IgD-negative memory B cell (primary cell): ENCODE measurements at regions not wholly inside any gene's neighbourhood (a gene's known extent, or its start where the extent isn't known, plus 50 kb on each side); places are given as distances from the start of the nearest gene placed in this dataset.

Experiments
- H3K27ac Mint-ChIP-seq, 3 donors: one replicate each; pipeline ENCODE4 v1.8.0; 2020 to 2022; ENCODE audit warnings: mild to moderate bottlenecking in 3 of 3, mixed read lengths in 3 of 3, moderate library complexity in 1 of 3
- H3K27me3 Mint-ChIP-seq: one replicate; pipeline ENCODE4 v1.8.0; 2021; ENCODE audit warnings: mixed read lengths
- H3K36me3 Mint-ChIP-seq: one replicate; pipeline ENCODE4 v1.8.0; 2020; ENCODE audit warnings: mild to moderate bottlenecking, mixed read lengths
- H3K4me1 Mint-ChIP-seq, 3 donors: one replicate each; pipeline ENCODE4 v1.8.0; 2020 to 2022; ENCODE audit warnings: mixed read lengths in 3 of 3, mild to moderate bottlenecking in 1 of 3
- H3K4me3 Mint-ChIP-seq, 4 donors: one replicate each; pipeline ENCODE4 v1.8.0; 2020 to 2022; ENCODE audit warnings: mild to moderate bottlenecking in 4 of 4, mixed read lengths in 4 of 4, moderate library complexity in 3 of 4
- H3K9me3 Mint-ChIP-seq, 3 donors: one replicate each; pipeline ENCODE4 v1.8.0; 2020 to 2021; ENCODE audit warnings: mixed read lengths in 3 of 3, mild to moderate bottlenecking in 1 of 3

DNA sequence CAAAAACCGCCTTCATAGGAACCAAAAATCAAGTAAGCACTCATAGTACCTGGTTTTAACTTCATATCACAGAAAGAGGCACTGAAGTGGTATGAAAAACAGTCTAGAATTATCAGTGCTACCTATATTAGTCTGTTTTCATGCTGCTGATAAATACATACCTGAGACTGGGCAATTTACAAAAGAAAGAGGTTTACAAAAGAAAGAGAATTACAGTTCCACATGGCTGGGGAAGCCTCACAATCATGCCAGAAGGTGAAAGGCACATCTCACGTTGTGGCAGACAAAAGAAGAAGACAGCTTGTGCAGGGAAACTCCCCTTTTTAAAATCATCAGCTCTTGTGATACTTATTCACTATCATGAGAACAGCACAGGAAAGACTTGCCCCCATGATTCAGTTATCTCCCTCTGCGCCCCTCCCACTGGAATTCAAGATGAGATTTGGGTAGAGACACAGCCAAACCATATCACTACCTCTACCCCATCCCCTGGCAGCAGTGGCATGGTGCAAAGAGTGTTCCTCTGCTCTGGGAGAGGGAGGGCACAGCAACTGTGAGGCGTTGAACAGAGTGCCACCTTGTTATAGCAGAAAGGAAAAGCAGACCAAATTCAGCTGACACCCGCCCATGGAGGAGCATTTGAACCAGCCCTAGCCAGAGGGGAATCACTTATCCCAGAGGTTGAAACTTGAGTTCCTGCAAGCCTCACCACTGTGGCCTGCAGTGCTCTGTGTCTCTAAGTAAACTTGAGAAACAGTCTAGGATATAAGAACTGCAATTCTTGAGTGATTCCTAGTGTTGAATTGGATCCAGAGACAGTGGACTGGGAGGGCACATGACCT is 61.9 kb upstream of the PTPRZ1 start:
- H3K4me1 Mint-ChIP-seq: peaks cover 0 to 1% (median 0%) of the 10 kb centered on the region in 3 donors
- peaks cover 2% of the 10 kb centered on the region for H3K27me3 Mint-ChIP-seq
- H3K36me3 Mint-ChIP-seq: peaks cover 2% of the 10 kb centered on the region
- no peak overlapping the region for H3K4me3 Mint-ChIP-seq
- H3K27ac Mint-ChIP-seq: no peak overlapping the region
- H3K9me3 Mint-ChIP-seq: peaks cover 4 to 11% (median 9%) of the 10 kb centered on the region in 3 donors

DNA sequence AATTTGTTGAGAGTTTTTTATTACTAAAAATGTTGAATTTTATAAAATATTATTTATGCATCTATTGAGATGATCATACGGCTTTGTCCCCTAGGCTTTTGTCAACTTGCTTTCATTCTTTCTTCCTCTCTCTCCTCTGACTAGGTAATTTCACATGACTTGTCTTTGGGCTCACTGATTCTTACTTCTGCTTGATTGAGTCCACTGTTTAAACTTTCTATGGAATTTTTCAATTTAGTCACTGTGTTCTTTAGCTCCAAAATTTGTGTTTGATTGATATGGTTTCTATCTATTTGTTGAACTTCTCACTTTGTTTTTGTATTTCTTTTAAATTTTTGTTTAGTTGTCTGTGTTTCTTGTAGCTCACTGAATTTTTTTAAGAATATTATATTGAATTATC is 65.9 kb upstream of the PTPRZ1 start:
- Mint-ChIP-seq H3K27me3 (peaks cover 2% of the 10 kb centered on the region), H3K9me3 (peaks cover 4 to 7% (median 4%) of the 10 kb centered on the region in 3 donors), H3K36me3 (peaks cover 2% of the 10 kb centered on the region), H3K4me1 (peaks cover 0 to 1% (median 0%) of the 10 kb centered on the region in 3 donors), H3K27ac (no peak overlapping the region), H3K4me3 (no peak overlapping the region)

DNA sequence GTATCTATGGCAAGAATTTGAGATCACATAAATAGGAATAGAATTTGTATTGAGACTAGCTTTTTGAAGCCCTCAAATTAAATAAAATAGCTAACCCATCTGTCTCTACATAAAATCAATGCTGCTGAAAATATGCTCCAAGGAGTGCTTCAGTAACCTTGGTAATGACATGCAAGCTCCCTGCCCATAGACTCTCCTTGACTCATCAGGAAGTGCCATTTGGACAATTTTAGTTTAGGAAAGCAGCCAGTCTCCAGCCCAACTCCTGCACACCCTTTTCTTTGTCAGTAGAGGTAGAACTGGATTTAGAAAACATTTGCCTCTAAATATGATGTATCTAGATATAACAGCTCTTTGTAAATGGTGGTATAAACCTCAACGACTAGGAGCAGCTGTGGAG is 69.9 kb upstream of the PTPRZ1 start:
- H3K4me1 Mint-ChIP-seq: peaks cover 0 to 3% (median 0%) of the 10 kb centered on the region in 3 donors
- no peaks in the 10 kb centered on the region for H3K27me3 Mint-ChIP-seq
- H3K36me3 Mint-ChIP-seq: peaks cover 2% of the 10 kb centered on the region
- no peak overlapping the region for H3K4me3 Mint-ChIP-seq
- peaks cover 4 to 7% (median 4%) of the 10 kb centered on the region in 3 donors for H3K9me3 Mint-ChIP-seq
- H3K27ac Mint-ChIP-seq: no peak overlapping the region

DNA sequence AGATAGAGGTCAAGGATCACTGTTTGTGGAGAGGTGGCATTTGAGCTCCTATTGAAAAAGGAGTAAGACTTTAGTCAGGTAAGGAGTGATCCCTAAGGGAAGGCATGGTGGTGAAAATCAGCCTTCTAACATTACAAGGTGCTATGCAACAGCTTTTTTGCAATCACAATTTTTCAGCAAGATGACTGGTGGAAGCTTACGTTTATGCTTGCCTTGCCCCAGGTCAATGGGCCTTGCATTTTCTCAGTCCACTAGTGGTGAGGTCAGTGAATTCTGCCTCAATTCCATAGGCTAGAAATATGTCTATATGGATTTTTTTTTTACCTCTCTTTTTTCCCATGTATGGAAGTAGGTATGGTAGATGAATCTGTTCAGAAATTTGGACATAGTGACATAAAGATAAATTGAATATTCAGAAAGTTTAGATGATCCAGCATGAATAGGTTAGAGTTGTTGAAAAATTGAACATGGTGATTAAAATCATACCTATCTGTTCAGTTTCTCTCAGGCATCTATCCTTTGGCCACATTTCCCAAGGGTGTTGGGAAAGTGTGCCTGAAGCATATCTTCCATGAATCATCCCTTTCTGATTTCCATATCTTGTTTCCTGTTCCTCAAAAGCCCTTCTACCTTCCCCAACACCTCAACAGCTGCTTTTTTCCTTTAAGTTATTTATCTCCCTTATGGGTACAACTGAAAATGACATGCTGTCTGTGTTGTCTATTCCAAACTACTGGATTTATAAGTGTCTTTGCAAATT is 71.9 kb upstream of the PTPRZ1 start:
- Mint-ChIP-seq H3K27me3 (no peaks in the 10 kb centered on the region), H3K4me3 (no peak overlapping the region), H3K4me1 (peaks cover 0 to 3% (median 0%) of the 10 kb centered on the region in 3 donors), H3K36me3 (no peaks in the 10 kb centered on the region), H3K9me3 (peaks cover 0 to 2% (median 0%) of the 10 kb centered on the region in 3 donors), H3K27ac (no peak overlapping the region)

DNA sequence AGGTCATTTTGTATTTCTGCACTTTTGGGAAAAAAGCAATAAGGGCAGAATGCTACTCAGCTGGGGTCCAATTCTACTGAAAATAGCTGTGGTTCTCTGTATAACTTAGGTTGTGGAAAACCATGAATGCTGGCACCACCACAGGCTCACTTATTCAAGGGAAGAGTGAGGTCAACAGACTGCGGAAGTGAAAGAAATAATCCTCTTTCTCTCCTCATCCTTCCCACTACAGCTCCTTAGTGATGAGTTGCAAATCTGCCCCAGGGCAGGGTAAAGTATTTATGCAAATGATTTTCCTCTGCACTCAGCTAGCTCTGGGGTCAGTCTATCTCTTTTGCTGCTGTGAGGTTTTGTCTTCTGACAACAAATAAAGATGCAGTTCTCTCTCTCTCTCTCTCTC is 74.1 kb upstream of the PTPRZ1 start:
- Mint-ChIP-seq H3K4me3 (no peak overlapping the region), H3K27me3 (no peaks in the 10 kb centered on the region), H3K36me3 (no peaks in the 10 kb centered on the region), H3K27ac (no peak overlapping the region), H3K4me1 (peaks cover 0 to 3% (median 0%) of the 10 kb centered on the region in 3 donors), H3K9me3 (no peaks in the 10 kb centered on the region)

DNA sequence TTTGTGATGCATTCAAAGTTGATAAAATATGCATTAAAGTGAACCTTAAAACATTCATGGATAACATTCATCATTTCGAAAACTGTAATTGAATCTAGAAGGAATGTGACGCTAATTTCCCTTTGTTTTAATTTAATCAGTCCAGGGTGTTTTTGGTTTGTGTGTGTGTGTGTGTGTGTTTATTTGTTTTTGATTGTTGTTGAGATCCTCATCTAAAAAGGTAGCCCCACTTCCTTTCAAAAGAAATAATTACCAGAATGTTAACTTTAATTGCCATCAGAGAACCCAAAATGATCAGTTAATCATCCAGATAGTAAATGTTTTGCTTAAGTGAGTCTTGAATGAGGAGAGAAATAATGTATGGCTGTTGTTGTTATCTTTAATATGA is 74.5 kb upstream of the PTPRZ1 start:
- Mint-ChIP-seq H3K4me3 (no peak overlapping the region), H3K27ac (no peak overlapping the region), H3K27me3 (no peaks in the 10 kb centered on the region), H3K36me3 (no peaks in the 10 kb centered on the region), H3K9me3 (no peaks in the 10 kb centered on the region), H3K4me1 (peaks cover 0 to 3% (median 0%) of the 10 kb centered on the region in 3 donors)

DNA sequence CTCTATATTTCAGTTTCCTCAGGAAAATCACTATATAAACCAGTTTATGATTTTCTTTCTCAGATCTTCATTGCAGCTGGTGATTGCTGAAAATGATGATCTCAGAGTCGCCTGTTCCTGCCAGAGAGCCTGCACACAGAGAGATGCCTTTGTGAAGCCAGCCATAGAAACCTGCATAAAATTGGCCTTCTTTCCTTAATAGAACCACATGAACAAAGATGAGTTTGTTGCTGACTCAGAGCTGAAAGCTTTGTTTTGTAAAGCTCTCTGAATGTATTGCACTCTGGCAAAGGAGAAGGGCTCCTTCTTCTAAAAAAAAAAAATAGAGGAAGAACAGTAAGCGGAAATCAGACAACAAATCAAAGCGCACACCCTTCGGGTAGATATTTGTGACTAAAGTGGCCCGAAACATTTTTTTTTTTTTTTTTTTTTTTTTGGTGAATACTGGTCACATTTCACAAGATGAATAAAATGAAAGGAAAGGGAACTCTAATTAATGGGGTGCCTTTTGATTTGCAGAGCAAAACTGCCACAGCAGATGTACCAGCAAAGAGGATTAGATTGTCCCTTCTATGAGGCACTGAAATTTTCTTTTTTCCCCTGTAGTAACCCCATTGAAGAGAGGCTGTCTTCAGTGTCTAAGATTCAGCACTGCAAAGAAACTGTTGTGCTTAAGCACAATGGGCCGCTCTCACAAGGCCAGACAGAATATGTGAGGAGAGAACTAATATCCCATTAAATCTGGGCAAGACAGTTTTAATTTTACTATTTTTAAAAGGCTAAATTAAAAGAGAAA is 75.1 kb upstream of the PTPRZ1 start:
- H3K36me3 Mint-ChIP-seq: no peaks in the 10 kb centered on the region
- H3K9me3 Mint-ChIP-seq: no peaks in the 10 kb centered on the region

DNA sequence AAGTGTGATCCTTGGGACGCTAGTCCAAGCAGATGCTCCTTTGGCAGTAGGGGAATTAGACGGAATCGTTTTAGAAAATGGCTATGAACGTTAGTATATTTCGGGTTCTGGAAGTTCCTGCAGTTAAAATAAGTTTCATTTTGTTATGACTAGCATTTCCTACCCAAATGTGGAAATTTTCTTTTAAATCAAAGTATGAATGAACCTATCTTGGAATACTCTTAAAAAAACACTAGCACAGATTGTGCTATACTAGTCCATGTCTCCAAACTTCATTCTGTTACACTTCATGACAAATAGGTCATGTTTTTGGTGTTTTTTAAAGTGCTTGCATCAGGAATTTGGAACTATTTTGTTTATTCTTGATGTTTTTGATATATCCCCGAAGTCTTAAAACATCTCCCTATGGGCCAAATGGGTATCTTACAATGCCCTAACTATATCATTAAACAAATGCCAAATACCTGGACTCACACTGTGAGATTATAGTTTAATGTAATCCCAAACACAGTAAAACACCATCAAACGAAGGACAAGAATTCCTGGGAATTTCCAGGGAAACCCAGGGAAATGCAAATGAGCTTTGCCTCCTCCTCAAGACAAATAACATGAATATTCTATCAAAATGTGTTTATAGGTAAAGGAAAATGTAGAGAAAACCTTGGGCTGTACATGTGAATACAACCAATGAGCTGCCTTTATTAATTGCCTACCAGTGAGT is 75.9 kb upstream of the PTPRZ1 start:
- Mint-ChIP-seq H3K4me1 (peaks cover 0 to 3% (median 1%) of the 10 kb centered on the region in 3 donors), H3K27me3 (no peaks in the 10 kb centered on the region), H3K9me3 (no peaks in the 10 kb centered on the region), H3K27ac (no peak overlapping the region), H3K4me3 (no peak overlapping the region), H3K36me3 (no peaks in the 10 kb centered on the region)

More for the DNA sequence above, 75.1 kb upstream of the PTPRZ1 start:
- no peaks in the 10 kb centered on the region for H3K27me3 Mint-ChIP-seq
- H3K4me3 Mint-ChIP-seq: no peak overlapping the region
- peaks cover 0 to 3% (median 1%) of the 10 kb centered on the region in 3 donors for H3K4me1 Mint-ChIP-seq
- no peak overlapping the region for H3K27ac Mint-ChIP-seq

DNA sequence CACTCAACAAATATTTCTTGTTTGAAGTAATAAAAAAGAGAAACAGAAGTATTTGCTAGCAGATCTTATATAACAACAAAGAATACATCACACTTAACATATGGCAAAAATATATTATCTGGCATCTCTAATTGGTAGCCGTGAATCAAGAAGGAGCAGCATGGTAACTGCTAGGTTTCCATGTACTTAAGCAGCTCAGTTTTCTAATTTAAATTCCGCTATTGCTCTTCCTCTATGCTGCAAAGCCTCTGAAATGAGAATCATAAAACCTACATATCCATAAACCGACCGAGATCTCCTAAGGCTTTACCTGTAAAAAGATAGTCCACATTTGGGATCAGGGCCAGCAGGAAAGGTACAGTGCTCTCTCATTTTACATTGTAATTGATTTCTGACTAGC is 76.6 kb upstream of the PTPRZ1 start:
- Mint-ChIP-seq H3K27me3 (no peaks in the 10 kb centered on the region), H3K4me3 (no peak overlapping the region), H3K4me1 (peaks cover 0 to 3% (median 1%) of the 10 kb centered on the region in 3 donors), H3K9me3 (no peaks in the 10 kb centered on the region), H3K36me3 (no peaks in the 10 kb centered on the region), H3K27ac (no peak overlapping the region)

DNA sequence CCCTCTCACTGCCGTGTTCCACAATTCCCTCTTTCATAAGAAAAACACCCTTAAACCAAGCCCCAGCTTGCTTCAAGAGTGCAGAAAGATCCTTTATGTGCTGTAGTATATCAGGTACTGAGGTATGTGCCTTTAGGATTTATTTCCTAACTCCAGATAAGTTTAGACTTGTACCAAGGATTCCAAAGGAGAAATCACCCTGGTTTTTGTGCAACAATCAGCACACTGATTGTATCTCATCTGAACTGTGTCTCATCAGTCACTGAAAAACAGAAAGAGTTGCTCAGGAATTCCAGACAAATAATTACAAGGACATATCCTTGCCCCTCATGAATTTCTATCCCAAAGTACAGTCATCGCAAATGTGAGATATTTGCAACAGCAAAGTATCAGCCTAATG is 77.2 kb upstream of the PTPRZ1 start:
- Mint-ChIP-seq H3K9me3 (no peaks in the 10 kb centered on the region), H3K4me3 (no peak overlapping the region), H3K4me1 (peaks cover 0 to 3% (median 1%) of the 10 kb centered on the region in 3 donors), H3K36me3 (no peaks in the 10 kb centered on the region), H3K27ac (no peak overlapping the region), H3K27me3 (no peaks in the 10 kb centered on the region)

DNA sequence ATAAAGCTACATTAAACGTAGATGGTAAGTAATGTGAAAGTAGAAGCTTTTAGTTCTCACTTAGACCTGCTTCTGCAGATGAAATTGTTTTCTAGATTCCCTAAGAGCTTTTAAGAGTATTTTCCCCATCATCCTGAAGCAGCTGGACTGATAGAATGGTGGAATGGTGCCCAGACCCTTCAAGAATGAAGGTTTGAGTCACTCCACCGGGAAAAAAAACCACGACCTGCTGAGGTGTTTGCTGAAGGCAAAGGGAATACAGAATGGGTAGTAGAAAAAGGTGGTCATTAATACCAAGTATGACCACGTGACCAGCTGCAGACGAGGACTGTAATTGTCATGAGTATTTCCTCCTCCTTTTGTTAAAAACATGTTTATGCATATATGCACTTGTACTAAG is 79.2 kb upstream of the PTPRZ1 start:
- Mint-ChIP-seq H3K4me1 (peaks cover 0 to 1% (median 0%) of the 10 kb centered on the region in 3 donors), H3K36me3 (no peaks in the 10 kb centered on the region), H3K9me3 (peaks cover 0 to 2% (median 2%) of the 10 kb centered on the region in 3 donors)

DNA sequence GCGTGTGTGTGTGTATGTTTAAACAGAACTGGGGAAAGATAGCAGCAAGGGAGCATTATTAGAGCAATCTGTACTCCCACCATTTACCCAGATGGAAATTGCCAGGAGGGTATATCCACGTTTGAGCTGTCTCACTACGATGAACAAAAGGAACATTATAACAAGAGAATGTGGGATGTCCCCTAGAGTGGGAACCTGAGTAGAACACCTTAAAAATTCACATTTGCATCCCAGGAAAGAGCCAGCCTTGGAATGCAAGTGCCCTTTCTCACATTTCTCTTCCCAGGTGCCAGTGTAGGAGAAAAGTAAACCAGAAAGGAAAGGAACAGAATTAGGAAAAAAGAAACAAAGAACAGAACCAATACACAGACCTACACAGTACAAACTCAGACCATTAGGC is 95.3 kb upstream of the PTPRZ1 start:
- H3K4me3 Mint-ChIP-seq: no peak overlapping the region
- no peaks in the 10 kb centered on the region for H3K36me3 Mint-ChIP-seq
- H3K27ac Mint-ChIP-seq: no peak overlapping the region
- H3K27me3 Mint-ChIP-seq: no peaks in the 10 kb centered on the region
- peaks cover 0 to 2% (median 2%) of the 10 kb centered on the region in 3 donors for H3K9me3 Mint-ChIP-seq
- peaks cover 0 to 2% (median 0%) of the 10 kb centered on the region in 3 donors for H3K4me1 Mint-ChIP-seq

More for the DNA sequence above, 79.2 kb upstream of the PTPRZ1 start:
- Mint-ChIP-seq H3K27ac (no peak overlapping the region), H3K27me3 (no peaks in the 10 kb centered on the region), H3K4me3 (no peak overlapping the region)

DNA sequence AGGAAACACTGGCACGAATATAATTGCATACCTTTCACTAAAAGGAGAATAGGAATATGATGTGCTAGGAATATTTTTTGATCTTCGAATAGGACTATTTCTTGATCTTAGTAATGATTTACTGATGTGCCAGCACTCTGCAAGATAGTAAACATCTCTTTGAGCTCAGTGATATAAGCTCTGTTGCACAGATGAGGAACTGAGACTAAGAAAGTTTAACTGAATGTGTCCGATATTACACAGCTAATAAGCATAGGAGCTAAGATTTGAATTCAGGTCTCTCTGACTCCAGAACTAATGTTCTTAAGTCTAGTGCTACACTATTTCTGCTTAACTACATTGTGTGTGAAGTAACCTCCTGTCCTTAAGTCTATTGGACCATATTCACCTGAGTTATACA is 98.4 kb upstream of the PTPRZ1 start:
- no peak overlapping the region for H3K27ac Mint-ChIP-seq
- H3K27me3 Mint-ChIP-seq: peaks cover 1% of the 10 kb centered on the region
- H3K9me3 Mint-ChIP-seq: peaks cover 0 to 2% (median 0%) of the 10 kb centered on the region in 3 donors
- no peak overlapping the region for H3K4me3 Mint-ChIP-seq
- H3K36me3 Mint-ChIP-seq: no peaks in the 10 kb centered on the region
- no peaks in the 10 kb centered on the region for H3K4me1 Mint-ChIP-seq

DNA sequence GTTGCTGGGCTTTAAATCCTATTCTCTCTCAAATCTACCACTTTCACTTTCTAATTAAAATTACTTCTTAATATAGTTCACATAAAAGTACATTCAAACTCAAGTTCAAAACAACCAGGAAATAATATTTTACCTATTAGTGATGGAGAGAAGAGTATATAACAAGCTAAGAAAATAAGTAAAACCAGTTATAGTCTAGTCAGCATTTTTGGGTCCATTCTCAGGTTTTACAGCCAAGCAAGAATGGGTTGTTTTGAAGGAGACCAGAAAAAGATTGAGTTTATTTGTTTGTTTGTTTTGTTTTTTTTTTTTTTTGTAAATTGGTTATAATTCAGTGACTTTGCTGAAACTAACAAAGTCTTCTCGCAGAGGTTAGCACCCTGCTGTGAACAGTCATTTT is 106.3 kb upstream of the PTPRZ1 start:
- H3K27me3 Mint-ChIP-seq: peaks cover 1% of the 10 kb centered on the region
- H3K4me3 Mint-ChIP-seq: no peak overlapping the region
- no peak overlapping the region for H3K27ac Mint-ChIP-seq
- H3K9me3 Mint-ChIP-seq: peaks cover 0 to 3% (median 0%) of the 10 kb centered on the region in 3 donors
- H3K4me1 Mint-ChIP-seq: no peaks in the 10 kb centered on the region
- no peaks in the 10 kb centered on the region for H3K36me3 Mint-ChIP-seq
